Keratinocyte (primary cell): ENCODE measurements at regions not wholly inside any gene's neighbourhood (a gene's known extent, or its start where the extent isn't known, plus 50 kb on each side); places are given as distances from the start of the nearest gene placed in this dataset.

Source experiments
- CTCF ChIP-seq, 3 experiments: IDR thresholded peaks in 1 of 3; conservative IDR thresholded peaks in 1 of 3; optimal IDR thresholded peaks in 1 of 3; 2 replicates in 2 of 3; 3 replicates in 1 of 3; pipeline versions ENCODE3 to v1.5.1; 2011; ENCODE audit warnings: low read length in 3 of 3, mild to moderate bottlenecking in 3 of 3, moderate library complexity in 2 of 3, control low read depth in 1 of 3, inconsistent platforms in 1 of 3; ENCODE audit not compliant: insufficient read depth in 2 of 3; ENCODE audit errors: extremely low read depth in 1 of 3
- EZH2 ChIP-seq: IDR thresholded peaks from one replicate; pipeline ENCODE4 v1.6.1; 2012; ENCODE audit warnings: inconsistent platforms, mild to moderate bottlenecking, low read length, moderate library complexity

GRCh38 chr2:122799391-122799790 lies 1043.9 kb downstream of the TSN start:
- TF ChIP-seq CTCF (optimal IDR thresholded peaks at IDR 0.05 in 1 of 3, IDR thresholded peaks at IDR 0.05 in 1 of 3, conservative IDR thresholded peaks at IDR 0.05 in 1 of 3; ENCODE audit: extremely low read depth in 1 of 3, insufficient read depth in 2 of 3, low read length in 3 of 3) (no peak), EZH2 (no peak)
